Body of pancreas (tissue), 4 donors: ENCODE measurements at regions not wholly inside any gene's neighbourhood (a gene's known extent, or its start where the extent isn't known, plus 50 kb on each side); places are given as distances from the start of the nearest gene placed in this dataset.

Experiments
- ATAC-seq: fragments of 150-250 bp; one replicate; pipeline ENCODE4 v1.9.1; 2016
- DNase-seq, 4 donors: peaks; one replicate each; pipeline ENCODE4 v3.0.0-alpha.2; 2019
- H3K27ac ChIP-seq, 4 donors: fragments of 200-600 bp; sonication (generic); 1 replicate in 3 of 4; 2 replicates in 1 of 4; pipeline versions ENCODE4 v1.5.1 to v1.6.1; 2016 to 2019; ENCODE audit warnings: mild to moderate bottlenecking in 1 of 4, mixed read lengths in 1 of 4, moderate library complexity in 1 of 4
- H3K27me3 ChIP-seq, 2 donors: fragments of 200-600 bp; sonication (generic); one replicate each; pipeline ENCODE4 v1.6.0; 2016; ENCODE audit warnings: mild to moderate bottlenecking in 1 of 2
- H3K36me3 ChIP-seq, 2 donors: fragments of 200-600 bp; sonication (generic); replicated peaks in 1 of 2; 2 replicates each; pipeline ENCODE4 v1.5.1; 2016; ENCODE audit warnings: low read depth in 2 of 2; ENCODE audit not compliant: insufficient read depth in 1 of 2
- H3K4me1 ChIP-seq: fragments of 200-600 bp; sonication (generic); one replicate; pipeline ENCODE4 v1.6.0; 2016
- H3K4me3 ChIP-seq, 2 donors: fragments of 200-600 bp; sonication (generic); 1 replicate in 1 of 2; 2 replicates in 1 of 2; pipeline ENCODE4 v1.5.1; 2016 to 2019
- H3K9me3 ChIP-seq, 3 donors: fragments of 200-600 bp; sonication (generic); 1 replicate in 2 of 3; 2 replicates in 1 of 3; pipeline ENCODE4 v1.5.1; 2016
- POLR2A ChIP-seq, 3 donors: fragments of 450-650 bp; IDR thresholded peaks; one replicate each; pipeline ENCODE4 v1.6.1; 2016; ENCODE audit warnings: antibody characterized with exemption in 3 of 3, mild to moderate bottlenecking in 2 of 3
- WGBS, 2 donors: methylation state at CpG; one replicate each; pipeline ENCODE4 v1.1.5; 2017; 5-methylcytosine and 5-hydroxymethylcytosine counted together
- intact Hi-C: fragments of 100-400 bp; cut with DNase I; formaldehyde crosslinking; loops from one replicate; pipeline ENCODE4 v1.15.1; 2023
- TF ChIP-seq, protein P1 (sequence below), 7 experiments: fragments of 450-650 bp in 4 of 7; fragments of 200-600 bp in 3 of 7; sonication (generic) in 3 of 7; IDR thresholded peaks; one replicate each; pipeline ENCODE4 v1.5.1; 2016 to 2019; ENCODE audit warnings: antibody characterized with exemption in 7 of 7

DNA sequence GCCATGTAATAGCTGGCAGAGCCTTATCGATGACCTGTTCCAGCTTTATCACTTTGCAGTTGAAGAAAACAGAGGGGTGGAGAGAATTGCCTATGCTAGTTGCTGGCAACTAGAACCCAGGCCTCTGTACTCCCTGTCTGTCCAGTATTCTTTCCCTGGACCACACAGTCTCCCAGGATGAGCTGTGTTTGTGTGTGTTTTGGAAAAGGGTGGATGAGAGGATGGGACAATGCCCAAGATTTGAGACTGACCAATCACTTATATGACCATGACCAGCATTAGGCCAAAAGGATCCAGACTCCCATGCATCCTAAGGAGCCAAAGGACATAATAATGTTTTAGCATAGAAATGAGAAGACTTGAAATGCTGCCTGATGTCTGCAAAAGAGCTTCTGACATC lies 102.6 kb downstream of the CD200R1L start:
- ATAC-seq (no peak), DNase-seq (no peak)
- Histone ChIP-seq H3K4me1 (no peaks in the 10 kb centered on the region), H3K9me3 (no peaks in the 10 kb centered on the region), H3K4me3 (no peak overlapping the region), H3K27ac (no peak overlapping the region), H3K27me3 (no peaks in the 10 kb centered on the region), H3K36me3 (no peaks in the 10 kb centered on the region)
- intact Hi-C loops: no loop called here
- WGBS, 2 donors: 41 to 60% methylated on average over 1 of the region's 1 CpG
- TF ChIP-seq POLR2A (IDR thresholded peaks at IDR 0.05): no peak
- TF ChIP-seq, protein P1, sequence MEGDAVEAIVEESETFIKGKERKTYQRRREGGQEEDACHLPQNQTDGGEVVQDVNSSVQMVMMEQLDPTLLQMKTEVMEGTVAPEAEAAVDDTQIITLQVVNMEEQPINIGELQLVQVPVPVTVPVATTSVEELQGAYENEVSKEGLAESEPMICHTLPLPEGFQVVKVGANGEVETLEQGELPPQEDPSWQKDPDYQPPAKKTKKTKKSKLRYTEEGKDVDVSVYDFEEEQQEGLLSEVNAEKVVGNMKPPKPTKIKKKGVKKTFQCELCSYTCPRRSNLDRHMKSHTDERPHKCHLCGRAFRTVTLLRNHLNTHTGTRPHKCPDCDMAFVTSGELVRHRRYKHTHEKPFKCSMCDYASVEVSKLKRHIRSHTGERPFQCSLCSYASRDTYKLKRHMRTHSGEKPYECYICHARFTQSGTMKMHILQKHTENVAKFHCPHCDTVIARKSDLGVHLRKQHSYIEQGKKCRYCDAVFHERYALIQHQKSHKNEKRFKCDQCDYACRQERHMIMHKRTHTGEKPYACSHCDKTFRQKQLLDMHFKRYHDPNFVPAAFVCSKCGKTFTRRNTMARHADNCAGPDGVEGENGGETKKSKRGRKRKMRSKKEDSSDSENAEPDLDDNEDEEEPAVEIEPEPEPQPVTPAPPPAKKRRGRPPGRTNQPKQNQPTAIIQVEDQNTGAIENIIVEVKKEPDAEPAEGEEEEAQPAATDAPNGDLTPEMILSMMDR (IDR thresholded peaks at IDR 0.05): no peak

DNA sequence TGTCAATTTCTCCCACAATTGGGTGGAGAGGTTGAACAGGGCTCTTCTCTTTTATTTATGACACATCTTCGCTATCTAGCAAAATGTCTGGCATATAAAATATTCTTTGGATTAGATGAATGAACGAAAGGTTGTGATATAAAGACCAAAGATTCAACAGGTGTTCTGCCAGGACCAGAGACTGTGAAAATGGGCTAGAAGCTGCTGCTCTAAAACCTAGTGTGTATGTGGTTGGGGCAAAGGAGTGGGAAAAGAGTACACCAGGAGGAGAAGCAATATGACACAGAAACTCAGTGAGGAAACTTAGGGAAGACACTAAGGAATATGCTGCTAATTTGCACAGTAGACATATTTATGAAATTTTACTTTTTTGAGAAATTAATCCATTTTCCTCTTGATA lies 102.0 kb upstream of the CCDC80 start:
- Histone ChIP-seq H3K9me3 (no peaks in the 10 kb centered on the region), H3K27ac (no peak overlapping the region), H3K27me3 (no peaks in the 10 kb centered on the region), H3K4me1 (no peaks in the 10 kb centered on the region), H3K4me3 (no peak overlapping the region), H3K36me3 (no peaks in the 10 kb centered on the region)
- DNase-seq (no peak), ATAC-seq (no peak)
- TF ChIP-seq POLR2A (IDR thresholded peaks at IDR 0.05): no peak
- TF ChIP-seq, protein P1 (IDR thresholded peaks at IDR 0.05): no peak
- WGBS, 2 donors: 85 to 90% methylated on average over 2 of the region's 2 CpGs
- intact Hi-C loops: no loop called here

DNA sequence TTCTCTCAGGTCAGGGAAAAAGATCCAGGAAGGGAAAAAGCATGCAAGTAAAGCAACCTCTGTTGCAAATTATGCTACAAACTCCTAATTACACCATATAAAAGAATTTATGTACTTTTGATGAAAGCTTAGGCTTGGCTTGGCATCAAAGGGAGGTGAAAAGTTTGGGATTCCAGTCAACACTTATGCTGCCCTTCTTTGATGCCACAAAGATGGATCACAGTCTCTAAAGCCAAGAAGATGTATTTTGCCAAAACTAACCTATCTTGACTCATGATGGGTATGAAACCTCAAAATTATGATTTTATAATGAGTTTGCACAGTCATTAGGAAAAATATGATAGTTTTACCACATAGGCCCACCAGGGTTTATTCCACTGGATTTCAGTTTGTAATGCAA lies 101.0 kb upstream of the CCDC80 start:
- H3K27ac ChIP-seq: no peak overlapping the region
- H3K36me3 ChIP-seq: no peaks in the 10 kb centered on the region
- no peak for TF ChIP-seq POLR2A (IDR thresholded peaks at IDR 0.05)
- TF ChIP-seq, protein P1 (IDR thresholded peaks at IDR 0.05): no peak
- H3K27me3 ChIP-seq: no peaks in the 10 kb centered on the region
- no peaks in the 10 kb centered on the region for H3K4me1 ChIP-seq
- H3K4me3 ChIP-seq: no peak overlapping the region
- no peaks in the 10 kb centered on the region for H3K9me3 ChIP-seq
- intact Hi-C loops: no loop called here
- ATAC-seq (no peak), DNase-seq (no peak)

DNA sequence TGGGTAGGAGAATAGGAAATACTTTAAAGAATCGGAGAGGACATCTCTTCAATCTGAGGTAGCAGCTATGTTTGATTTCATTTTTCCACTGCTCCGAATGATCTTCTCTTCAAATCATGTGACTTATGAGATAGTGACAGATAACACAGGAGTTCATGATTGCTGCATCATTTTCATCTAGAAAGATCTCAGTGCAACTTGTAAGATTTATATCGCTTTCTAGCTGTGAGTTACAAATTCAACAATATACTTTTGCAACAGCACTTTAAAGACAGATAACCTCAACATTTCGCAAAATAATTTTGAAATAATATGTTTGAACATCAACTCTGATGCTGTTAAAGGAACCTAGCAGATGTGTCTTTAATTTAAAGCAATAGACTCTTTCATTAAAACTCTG lies 99.9 kb upstream of the CCDC80 start:
- intact Hi-C loops: no loop called here
- H3K4me3 ChIP-seq: no peak overlapping the region
- H3K27me3 ChIP-seq: no peaks in the 10 kb centered on the region
- DNase-seq: no peak
- TF ChIP-seq POLR2A (IDR thresholded peaks at IDR 0.05): no peak
- TF ChIP-seq, protein P1 (IDR thresholded peaks at IDR 0.05): no peak
- no peak for ATAC-seq
- no peak overlapping the region for H3K27ac ChIP-seq
- H3K36me3 ChIP-seq: no peaks in the 10 kb centered on the region
- H3K4me1 ChIP-seq: no peaks in the 10 kb centered on the region
- H3K9me3 ChIP-seq: no peaks in the 10 kb centered on the region
- WGBS, 2 donors: 66 to 68% methylated on average over 4 of the region's 4 CpGs

DNA sequence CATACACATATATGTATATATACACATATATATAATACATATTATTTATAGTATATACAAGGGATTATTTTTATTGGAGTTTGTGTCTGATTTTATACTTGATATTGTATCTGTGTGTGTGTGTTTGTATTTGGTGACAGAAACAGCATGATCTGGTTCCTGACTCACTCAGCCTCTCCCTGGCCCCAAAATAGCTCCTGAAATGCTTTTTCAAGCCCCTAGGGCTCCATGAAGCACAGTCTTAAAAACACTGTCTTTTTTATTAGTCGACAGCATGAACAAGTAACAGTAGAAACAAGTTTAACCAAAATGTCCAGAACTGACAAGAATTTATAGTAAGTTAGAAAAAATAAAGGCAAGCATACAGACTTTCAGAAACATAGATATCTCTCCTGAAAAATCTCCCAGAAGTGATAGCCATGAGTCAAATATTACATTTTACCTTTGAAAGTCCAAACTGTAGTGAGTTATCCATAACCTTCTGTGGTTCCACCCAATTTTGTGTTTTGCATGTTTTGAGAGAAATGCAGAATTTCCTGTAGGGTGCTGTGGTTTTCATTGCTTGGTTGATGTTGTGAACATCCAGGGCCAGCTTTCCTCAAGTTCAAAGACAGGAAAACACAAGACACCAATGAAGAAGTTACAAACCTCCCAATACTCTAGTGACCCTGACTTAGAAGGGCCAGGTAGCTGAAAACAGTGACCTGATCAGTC lies 98.5 kb upstream of the CCDC80 start:
- DNase-seq (no peak), ATAC-seq (no peak)
- 43 to 67% methylated on average over 1 of the region's 1 CpG for WGBS, 2 donors
- intact Hi-C loops: loop anchor here (5.0 kb wide), 1 partner anchor 243 kb away; no protein-coding TSS in a partner anchor
- no peak for TF ChIP-seq POLR2A (IDR thresholded peaks at IDR 0.05)
- TF ChIP-seq, protein P1 (IDR thresholded peaks at IDR 0.05): no peak
- Histone ChIP-seq H3K9me3 (no peaks in the 10 kb centered on the region), H3K4me3 (no peak overlapping the region), H3K36me3 (no peaks in the 10 kb centered on the region), H3K27me3 (no peaks in the 10 kb centered on the region), H3K27ac (no peak overlapping the region), H3K4me1 (no peaks in the 10 kb centered on the region)
